ENCODE measurements at regions not wholly inside any gene's neighbourhood (a gene's known extent, or its start where the extent isn't known, plus 50 kb on each side); places are given as distances from the start of the nearest gene placed in this dataset.
"Not testable (repeated sequence)": the region's sequence is repeated elsewhere in the genome, so short reads cannot be mapped to it uniquely, and the experiment has no call there.

DNA sequence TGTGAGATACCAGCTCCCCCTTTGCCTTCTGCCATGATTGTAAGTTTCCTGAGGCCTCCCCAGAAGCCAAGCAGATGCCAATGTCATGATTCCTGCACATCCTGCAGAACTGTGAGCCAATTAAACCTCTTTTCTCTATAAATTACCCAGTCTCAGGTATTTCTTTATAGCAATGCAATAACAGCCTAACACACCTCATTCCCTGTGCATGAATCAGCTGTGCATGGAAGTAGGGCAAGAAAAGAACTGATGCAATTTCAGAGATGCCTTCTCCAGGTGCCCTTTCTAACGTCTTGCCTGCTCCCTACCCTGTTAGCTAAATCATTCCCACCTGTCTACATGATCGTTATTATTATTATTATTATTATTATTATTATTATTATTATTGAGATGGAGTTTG, 230.9 kb downstream of the RAB11FIP2 start:
- TF ChIP-seq, protein P1, sequence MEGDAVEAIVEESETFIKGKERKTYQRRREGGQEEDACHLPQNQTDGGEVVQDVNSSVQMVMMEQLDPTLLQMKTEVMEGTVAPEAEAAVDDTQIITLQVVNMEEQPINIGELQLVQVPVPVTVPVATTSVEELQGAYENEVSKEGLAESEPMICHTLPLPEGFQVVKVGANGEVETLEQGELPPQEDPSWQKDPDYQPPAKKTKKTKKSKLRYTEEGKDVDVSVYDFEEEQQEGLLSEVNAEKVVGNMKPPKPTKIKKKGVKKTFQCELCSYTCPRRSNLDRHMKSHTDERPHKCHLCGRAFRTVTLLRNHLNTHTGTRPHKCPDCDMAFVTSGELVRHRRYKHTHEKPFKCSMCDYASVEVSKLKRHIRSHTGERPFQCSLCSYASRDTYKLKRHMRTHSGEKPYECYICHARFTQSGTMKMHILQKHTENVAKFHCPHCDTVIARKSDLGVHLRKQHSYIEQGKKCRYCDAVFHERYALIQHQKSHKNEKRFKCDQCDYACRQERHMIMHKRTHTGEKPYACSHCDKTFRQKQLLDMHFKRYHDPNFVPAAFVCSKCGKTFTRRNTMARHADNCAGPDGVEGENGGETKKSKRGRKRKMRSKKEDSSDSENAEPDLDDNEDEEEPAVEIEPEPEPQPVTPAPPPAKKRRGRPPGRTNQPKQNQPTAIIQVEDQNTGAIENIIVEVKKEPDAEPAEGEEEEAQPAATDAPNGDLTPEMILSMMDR (tag by site-specific recombination; IDR thresholded peaks at IDR 0.05): not testable (repeated sequence)
- not testable (repeated sequence) for TF ChIP-seq YY1 (tag by site-specific recombination; IDR thresholded peaks at IDR 0.05); SALL2 (tag by site-specific recombination; IDR thresholded peaks at IDR 0.05; ENCODE audit: borderline replicate concordance); ZNF529 (tag by site-specific recombination; IDR thresholded peaks at IDR 0.05; ENCODE audit: insufficient replicate concordance); HOXD13 (CRISPR knock-in tag; IDR thresholded peaks at IDR 0.05; ENCODE audit: borderline replicate concordance); ZNF274 (IDR thresholded peaks at IDR 0.05; ENCODE audit: low read length); ZNF274 (tag by site-specific recombination; IDR thresholded peaks at IDR 0.05; ENCODE audit: borderline replicate concordance); BCL11A (tag by site-specific recombination; IDR thresholded peaks at IDR 0.05; ENCODE audit: low read depth); ZNF24 (tag by site-specific recombination; IDR thresholded peaks at IDR 0.05)
- TF ChIP-seq, protein P2, sequence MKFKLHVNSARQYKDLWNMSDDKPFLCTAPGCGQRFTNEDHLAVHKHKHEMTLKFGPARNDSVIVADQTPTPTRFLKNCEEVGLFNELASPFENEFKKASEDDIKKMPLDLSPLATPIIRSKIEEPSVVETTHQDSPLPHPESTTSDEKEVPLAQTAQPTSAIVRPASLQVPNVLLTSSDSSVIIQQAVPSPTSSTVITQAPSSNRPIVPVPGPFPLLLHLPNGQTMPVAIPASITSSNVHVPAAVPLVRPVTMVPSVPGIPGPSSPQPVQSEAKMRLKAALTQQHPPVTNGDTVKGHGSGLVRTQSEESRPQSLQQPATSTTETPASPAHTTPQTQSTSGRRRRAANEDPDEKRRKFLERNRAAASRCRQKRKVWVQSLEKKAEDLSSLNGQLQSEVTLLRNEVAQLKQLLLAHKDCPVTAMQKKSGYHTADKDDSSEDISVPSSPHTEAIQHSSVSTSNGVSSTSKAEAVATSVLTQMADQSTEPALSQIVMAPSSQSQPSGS (tag by site-specific recombination; IDR thresholded peaks at IDR 0.05; ENCODE audit: low read depth): not testable (repeated sequence)
- TF ChIP-seq, protein P3, sequence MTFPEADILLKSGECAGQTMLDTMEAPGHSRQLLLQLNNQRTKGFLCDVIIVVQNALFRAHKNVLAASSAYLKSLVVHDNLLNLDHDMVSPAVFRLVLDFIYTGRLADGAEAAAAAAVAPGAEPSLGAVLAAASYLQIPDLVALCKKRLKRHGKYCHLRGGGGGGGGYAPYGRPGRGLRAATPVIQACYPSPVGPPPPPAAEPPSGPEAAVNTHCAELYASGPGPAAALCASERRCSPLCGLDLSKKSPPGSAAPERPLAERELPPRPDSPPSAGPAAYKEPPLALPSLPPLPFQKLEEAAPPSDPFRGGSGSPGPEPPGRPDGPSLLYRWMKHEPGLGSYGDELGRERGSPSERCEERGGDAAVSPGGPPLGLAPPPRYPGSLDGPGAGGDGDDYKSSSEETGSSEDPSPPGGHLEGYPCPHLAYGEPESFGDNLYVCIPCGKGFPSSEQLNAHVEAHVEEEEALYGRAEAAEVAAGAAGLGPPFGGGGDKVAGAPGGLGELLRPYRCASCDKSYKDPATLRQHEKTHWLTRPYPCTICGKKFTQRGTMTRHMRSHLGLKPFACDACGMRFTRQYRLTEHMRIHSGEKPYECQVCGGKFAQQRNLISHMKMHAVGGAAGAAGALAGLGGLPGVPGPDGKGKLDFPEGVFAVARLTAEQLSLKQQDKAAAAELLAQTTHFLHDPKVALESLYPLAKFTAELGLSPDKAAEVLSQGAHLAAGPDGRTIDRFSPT (tag by site-specific recombination; IDR thresholded peaks at IDR 0.05): not testable (repeated sequence)
